ENCODE measurements at regions not wholly inside any gene's neighbourhood (a gene's known extent, or its start where the extent isn't known, plus 50 kb on each side); places are given as distances from the start of the nearest gene placed in this dataset.

- TF ChIP-seq POLR2A (IDR thresholded peaks at IDR 0.05; ENCODE audit: extremely low read depth, insufficient read length): no peak
- TF ChIP-seq CTCF (IDR thresholded peaks at IDR 0.05; ENCODE audit: low read depth, low read length): no peak
- no peak for TF ChIP-seq MYC (IDR thresholded peaks at IDR 0.05; ENCODE audit: low read depth, low read length)
- no peak for TF ChIP-seq MAX (IDR thresholded peaks at IDR 0.05; ENCODE audit: low read depth, low read length)
- no peak overlapping the region for H3K4me3 ChIP-seq (ENCODE audit: low read depth, low read length)
- DNase-seq (ENCODE audit: low read depth): no peak
These were observed 292.2 kb upstream of the PCDH7 start for GRCh38 chr4:30427932-30428331.

GRCh38 chr4:30429813-30430761 lies 290.1 kb upstream of the PCDH7 start:
- TF ChIP-seq MAX (IDR thresholded peaks at IDR 0.05; ENCODE audit: low read depth, low read length): no peak
- no peak for TF ChIP-seq MYC (IDR thresholded peaks at IDR 0.05; ENCODE audit: low read depth, low read length)
- no peak for TF ChIP-seq POLR2A (IDR thresholded peaks at IDR 0.05; ENCODE audit: extremely low read depth, insufficient read length)
- no peak for TF ChIP-seq CTCF (IDR thresholded peaks at IDR 0.05; ENCODE audit: low read depth, low read length)

GRCh38 chr4:30434656-30435055 lies 285.5 kb upstream of the PCDH7 start:
- no peak for DNase-seq (ENCODE audit: low read depth)
- TF ChIP-seq POLR2A (IDR thresholded peaks at IDR 0.05; ENCODE audit: extremely low read depth, insufficient read length): no peak
- H3K4me3 ChIP-seq (ENCODE audit: low read depth, low read length): no peak overlapping the region

More at GRCh38 chr4:30429813-30430761, 290.1 kb upstream of the PCDH7 start:
- DNase-seq (ENCODE audit: low read depth): no peak
- no peak overlapping the region for H3K4me3 ChIP-seq (ENCODE audit: low read depth, low read length)

- H3K4me3 ChIP-seq (ENCODE audit: low read depth, low read length): no peak overlapping the region
- TF ChIP-seq MAX (IDR thresholded peaks at IDR 0.05; ENCODE audit: low read depth, low read length) (no peak), POLR2A (IDR thresholded peaks at IDR 0.05; ENCODE audit: extremely low read depth, insufficient read length) (no peak), CTCF (IDR thresholded peaks at IDR 0.05; ENCODE audit: low read depth, low read length) (no peak), MYC (IDR thresholded peaks at IDR 0.05; ENCODE audit: low read depth, low read length) (no peak)
- DNase-seq (ENCODE audit: low read depth): no peak
These were observed 283.8 kb upstream of the PCDH7 start for GRCh38 chr4:30436394-30436793.

- no peak for TF ChIP-seq CTCF (IDR thresholded peaks at IDR 0.05; ENCODE audit: low read depth, low read length)
- TF ChIP-seq MYC (IDR thresholded peaks at IDR 0.05; ENCODE audit: low read depth, low read length): no peak
- TF ChIP-seq POLR2A (IDR thresholded peaks at IDR 0.05; ENCODE audit: extremely low read depth, insufficient read length): no peak
- no peak overlapping the region for H3K4me3 ChIP-seq (ENCODE audit: low read depth, low read length)
- no peak for DNase-seq (ENCODE audit: low read depth)
These were observed 282.9 kb upstream of the PCDH7 start for GRCh38 chr4:30437316-30437715.

- TF ChIP-seq MAX (IDR thresholded peaks at IDR 0.05; ENCODE audit: low read depth, low read length): no peak
- TF ChIP-seq MYC (IDR thresholded peaks at IDR 0.05; ENCODE audit: low read depth, low read length): no peak
- TF ChIP-seq CTCF (IDR thresholded peaks at IDR 0.05; ENCODE audit: low read depth, low read length): no peak
- TF ChIP-seq POLR2A (IDR thresholded peaks at IDR 0.05; ENCODE audit: extremely low read depth, insufficient read length): no peak
- DNase-seq (ENCODE audit: low read depth): no peak
- no peak overlapping the region for H3K4me3 ChIP-seq (ENCODE audit: low read depth, low read length)
These were observed 276.9 kb upstream of the PCDH7 start for GRCh38 chr4:30443289-30443688.
